ENCODE measurements at regions not wholly inside any gene's neighbourhood (a gene's known extent, or its start where the extent isn't known, plus 50 kb on each side); places are given as distances from the start of the nearest gene placed in this dataset.

GRCh38 chr9:121582641-121583040 is 68.8 kb upstream of the DAB2IP start:
- DNase-seq (ENCODE audit: low spot score) = no peak
- Histone ChIP-seq H3K36me3 (ENCODE audit: control insufficient read depth in 4 of 4, insufficient read depth in 3 of 4, low read depth in 1 of 4, low read length in 3 of 4) (no peaks in the 10 kb centered on the region), H3K4me1 (ENCODE audit: control insufficient read depth in 4 of 4, insufficient read depth in 4 of 4, low read length in 3 of 4) (no peaks in the 10 kb centered on the region), H3K4me3 (ENCODE audit: low read depth in 1 of 3, low read length in 3 of 3) (no peak overlapping the region), H3K9me3 (ENCODE audit: control insufficient read depth in 4 of 4, low read length in 3 of 4) (no peaks in the 10 kb centered on the region), H3K27ac (ENCODE audit: low read depth in 1 of 2, low read length in 2 of 2) (no peak overlapping the region), H3K27me3 (ENCODE audit: control insufficient read depth in 4 of 4, insufficient read depth in 4 of 4, low read length in 3 of 4) (no peaks in the 10 kb centered on the region), H3K9ac (ENCODE audit: low read depth in 1 of 2, low read length in 2 of 2) (no peak overlapping the region)
- TF ChIP-seq RXRA (IDR thresholded peaks at IDR 0.05) (no peak), MAX (IDR thresholded peaks at IDR 0.05) (no peak), YY1 (IDR thresholded peaks at IDR 0.05) (no peak), FOXA2 (IDR thresholded peaks at IDR 0.05) (no peak), CTCF (IDR thresholded peaks at IDR 0.05; ENCODE audit: low read depth, low read length, missing input control) (no peak), TAF1 (conservative IDR thresholded peaks at IDR 0.05) (no peak), ATF3 (IDR thresholded peaks at IDR 0.05) (no peak), FOXA1 (IDR thresholded peaks at IDR 0.05) (no peak), REST (IDR thresholded peaks at IDR 0.05) (no peak), EGR1 (IDR thresholded peaks at IDR 0.05; ENCODE audit: low read depth in 2 of 2) (no peak), JUND (IDR thresholded peaks at IDR 0.05) (no peak)
- WGBS = 82% methylated on average over 7 of the region's 7 CpGs

- WGBS = 91% methylated on average over 4 of the region's 4 CpGs
- DNase-seq (ENCODE audit: low spot score) = no peak
- no peaks in the 10 kb centered on the region for H3K36me3 ChIP-seq (ENCODE audit: control insufficient read depth in 4 of 4, insufficient read depth in 3 of 4, low read depth in 1 of 4, low read length in 3 of 4)
- H3K4me3 ChIP-seq (ENCODE audit: low read depth in 1 of 3, low read length in 3 of 3) = no peak overlapping the region
- H3K27ac ChIP-seq (ENCODE audit: low read depth in 1 of 2, low read length in 2 of 2) = no peak overlapping the region
- H3K9me3 ChIP-seq (ENCODE audit: control insufficient read depth in 4 of 4, low read length in 3 of 4) = no peaks in the 10 kb centered on the region
- H3K27me3 ChIP-seq (ENCODE audit: control insufficient read depth in 4 of 4, insufficient read depth in 4 of 4, low read length in 3 of 4) = no peaks in the 10 kb centered on the region
- no peaks in the 10 kb centered on the region for H3K4me1 ChIP-seq (ENCODE audit: control insufficient read depth in 4 of 4, insufficient read depth in 4 of 4, low read length in 3 of 4)
- no peak overlapping the region for H3K9ac ChIP-seq (ENCODE audit: low read depth in 1 of 2, low read length in 2 of 2)
- no peak for TF ChIP-seq SP1 (IDR thresholded peaks at IDR 0.05)
- TF ChIP-seq FOXA1 (IDR thresholded peaks at IDR 0.05) = no peak
- TF ChIP-seq ZBTB33 (IDR thresholded peaks at IDR 0.05) = no peak
- no peak for TF ChIP-seq EGR1 (IDR thresholded peaks at IDR 0.05; ENCODE audit: low read depth in 2 of 2)
- TF ChIP-seq YY1 (IDR thresholded peaks at IDR 0.05) = no peak
- TF ChIP-seq HNF4A (conservative IDR thresholded peaks at IDR 0.05) = no peak
- TF ChIP-seq HNF4G (IDR thresholded peaks at IDR 0.05) = no peak
- no peak for TF ChIP-seq CTCF (IDR thresholded peaks at IDR 0.05; ENCODE audit: low read depth, low read length, missing input control)
- no peak for TF ChIP-seq ATF3 (IDR thresholded peaks at IDR 0.05)
- no peak for TF ChIP-seq RAD21 (IDR thresholded peaks at IDR 0.05)
- TF ChIP-seq MAX (IDR thresholded peaks at IDR 0.05) = no peak
- no peak for TF ChIP-seq JUND (IDR thresholded peaks at IDR 0.05)
- no peak for TF ChIP-seq NR2F2 (IDR thresholded peaks at IDR 0.05)
- no peak for TF ChIP-seq REST (IDR thresholded peaks at IDR 0.05)
- TF ChIP-seq FOXA2 (IDR thresholded peaks at IDR 0.05) = no peak
Measured at GRCh38 chr9:121584421-121584820, 67.0 kb upstream of the DAB2IP start.

Data from liver (tissue), 8 donors.